ENCODE measurements at regions not wholly inside any gene's neighbourhood (a gene's known extent, or its start where the extent isn't known, plus 50 kb on each side); places are given as distances from the start of the nearest gene placed in this dataset.

DNA sequence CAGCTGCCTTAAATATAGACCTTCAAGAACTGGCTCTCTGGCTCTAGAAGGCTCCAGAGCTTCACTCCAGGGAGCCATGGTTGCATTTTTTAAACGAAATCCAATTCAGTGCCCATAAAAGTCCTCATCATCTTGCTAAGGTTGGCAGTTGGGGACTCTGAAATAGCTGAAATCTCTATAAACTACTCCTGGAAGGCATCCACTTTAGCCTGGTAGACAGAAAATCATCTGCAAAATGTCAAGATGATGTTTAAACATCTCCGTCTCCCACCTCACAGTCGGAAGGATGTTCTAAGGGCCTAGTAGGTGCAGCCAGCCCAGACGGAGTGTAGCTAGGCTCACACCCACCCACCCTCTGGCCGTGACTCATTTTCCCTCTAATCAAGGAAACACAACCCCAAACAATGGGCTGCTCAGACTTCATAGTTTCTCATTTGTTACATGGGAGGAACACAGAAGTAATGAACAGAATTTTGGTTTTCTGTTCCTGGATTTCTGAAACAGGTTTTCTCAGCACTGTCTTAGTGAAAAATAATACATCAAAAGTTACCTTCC is 235.4 kb upstream of the KAZN start:
- Mint-ChIP-seq H3K27me3 (ENCODE audit: low read depth) (peaks cover 6% of the 10 kb centered on the region), H3K36me3 (ENCODE audit: insufficient read depth) (no peaks in the 10 kb centered on the region), H3K9me3 (peaks cover 5% of the 10 kb centered on the region), H3K4me1 (ENCODE audit: low read depth) (no peaks in the 10 kb centered on the region), H3K4me3 (no peak overlapping the region)
- no peak for ATAC-seq
- no peak for DNase-seq

DNA sequence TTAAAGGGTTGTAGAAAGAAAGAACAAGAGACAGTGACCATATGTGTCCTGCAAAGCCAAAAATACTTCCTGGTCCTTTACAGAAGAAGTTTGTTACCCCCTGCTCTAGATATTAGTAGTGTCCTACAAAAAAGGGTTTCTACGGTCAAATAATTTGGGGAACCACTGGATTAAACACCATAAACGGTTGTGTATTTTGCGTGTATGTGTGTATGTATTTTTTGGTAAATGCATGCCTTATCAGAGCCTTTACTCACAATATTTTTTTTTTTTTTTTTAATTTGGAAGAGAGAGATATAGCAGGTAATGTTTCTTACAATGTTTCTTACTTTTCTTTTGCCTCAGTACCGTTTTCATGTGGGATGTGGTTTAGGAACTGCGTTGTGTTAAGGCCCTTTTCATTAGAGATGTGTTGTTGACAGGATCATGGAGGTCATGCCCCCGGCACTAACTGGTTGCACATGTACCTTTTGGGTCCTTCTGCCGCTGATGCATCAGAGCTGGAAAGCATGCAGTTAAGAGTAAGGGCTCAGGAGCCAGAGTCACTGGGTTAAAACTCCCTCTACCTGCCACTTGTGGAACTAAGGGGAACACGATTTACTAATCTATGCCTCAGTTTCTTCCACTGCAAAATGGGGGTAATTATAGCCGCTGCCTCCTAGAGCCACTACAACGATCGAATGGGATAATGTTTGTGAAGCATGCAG is 234.6 kb upstream of the KAZN start:
- Mint-ChIP-seq H3K9me3 (peaks cover 5% of the 10 kb centered on the region), H3K4me3 (no peak overlapping the region), H3K4me1 (ENCODE audit: low read depth) (no peaks in the 10 kb centered on the region), H3K36me3 (ENCODE audit: insufficient read depth) (no peaks in the 10 kb centered on the region), H3K27me3 (ENCODE audit: low read depth) (peaks cover 9% of the 10 kb centered on the region)
- DNase-seq: no peak
- no peak for ATAC-seq

DNA sequence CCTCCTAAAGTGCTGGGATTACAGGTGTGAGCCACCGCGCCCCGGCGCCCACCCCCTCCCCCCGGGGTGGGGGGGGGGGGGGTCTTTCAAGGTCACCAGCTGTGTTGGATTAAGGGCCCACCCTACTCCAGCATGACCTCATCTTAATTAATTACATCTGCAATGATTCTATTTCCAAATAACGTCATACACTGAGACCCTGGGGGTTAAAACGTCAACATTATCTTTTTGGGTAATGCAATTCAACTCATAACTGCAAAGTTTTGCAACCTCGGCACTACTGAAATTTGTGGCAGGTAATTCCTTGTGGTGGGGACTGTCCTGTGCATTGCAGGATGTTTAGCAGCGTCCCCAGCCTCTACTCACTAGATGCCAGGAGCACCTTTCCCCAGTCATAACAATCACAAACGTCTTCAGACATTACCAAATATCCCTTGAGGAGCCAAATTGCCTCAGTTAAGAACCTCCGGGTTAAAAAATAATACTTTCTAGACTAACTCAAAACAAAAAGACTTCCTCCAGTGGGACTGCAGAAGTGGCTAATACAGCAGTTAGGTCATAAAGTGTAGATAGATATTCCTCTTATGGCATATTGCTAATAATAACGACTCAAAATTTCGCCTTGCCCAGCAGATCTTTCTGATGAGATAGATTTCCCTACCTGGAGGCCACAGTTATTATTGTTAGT is 233.0 kb upstream of the KAZN start:
- H3K9me3 Mint-ChIP-seq: peaks cover 5% of the 10 kb centered on the region
- H3K36me3 Mint-ChIP-seq (ENCODE audit: insufficient read depth): no peaks in the 10 kb centered on the region
- ATAC-seq (no peak), DNase-seq (no peak)
- H3K27me3 Mint-ChIP-seq (ENCODE audit: low read depth): peaks cover 14% of the 10 kb centered on the region
- H3K4me1 Mint-ChIP-seq (ENCODE audit: low read depth): no peaks in the 10 kb centered on the region
- no peak overlapping the region for H3K4me3 Mint-ChIP-seq

DNA sequence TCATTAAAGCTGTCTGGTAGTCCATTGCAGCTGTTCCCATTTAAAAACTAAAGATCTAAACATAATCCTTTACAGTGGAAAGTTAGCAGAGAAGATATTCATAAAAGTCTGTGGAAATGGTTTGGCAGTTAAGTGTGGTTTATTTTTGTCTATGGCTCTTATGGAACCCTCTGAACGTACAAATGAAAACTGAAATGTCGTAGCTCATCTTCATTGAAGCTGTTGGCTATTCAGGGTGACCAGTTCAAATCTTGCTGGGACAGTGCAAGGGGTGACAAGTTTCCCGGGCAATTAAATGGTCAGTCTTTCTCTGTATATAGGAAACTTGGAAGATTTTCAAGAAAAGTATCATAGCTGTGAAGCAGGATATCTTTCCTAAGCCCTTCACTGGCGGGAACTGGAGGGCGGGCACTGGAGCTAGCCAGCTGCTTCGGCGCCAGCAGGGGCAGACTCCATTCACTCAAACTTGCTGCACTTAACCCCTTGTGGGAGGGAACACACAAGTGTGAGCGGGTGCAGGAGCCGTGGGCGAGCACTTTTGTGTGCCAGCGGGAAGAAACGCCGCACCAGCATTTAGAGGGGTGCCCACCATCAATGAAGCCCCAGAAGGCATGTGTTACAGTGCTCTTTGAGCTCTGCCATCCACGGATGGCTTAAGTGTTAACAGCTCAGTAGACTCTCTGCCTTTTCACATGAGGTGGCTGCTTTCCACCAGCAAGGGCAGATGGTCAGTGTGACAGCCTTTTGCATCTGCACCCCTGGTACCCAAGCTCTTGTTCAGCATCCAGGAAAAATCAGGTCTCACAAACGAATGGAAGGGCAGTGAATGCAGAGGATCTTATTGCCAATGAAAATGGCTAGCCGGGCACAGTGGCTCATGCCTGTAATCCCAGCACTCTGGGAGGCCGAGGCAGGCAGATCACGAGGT is 232.1 kb upstream of the KAZN start:
- Mint-ChIP-seq H3K4me1 (ENCODE audit: low read depth) (no peaks in the 10 kb centered on the region), H3K9me3 (peaks cover 5% of the 10 kb centered on the region), H3K36me3 (ENCODE audit: insufficient read depth) (no peaks in the 10 kb centered on the region), H3K27me3 (ENCODE audit: low read depth) (peaks cover 15% of the 10 kb centered on the region), H3K4me3 (no peak overlapping the region)
- no peak for DNase-seq
- ATAC-seq: no peak

DNA sequence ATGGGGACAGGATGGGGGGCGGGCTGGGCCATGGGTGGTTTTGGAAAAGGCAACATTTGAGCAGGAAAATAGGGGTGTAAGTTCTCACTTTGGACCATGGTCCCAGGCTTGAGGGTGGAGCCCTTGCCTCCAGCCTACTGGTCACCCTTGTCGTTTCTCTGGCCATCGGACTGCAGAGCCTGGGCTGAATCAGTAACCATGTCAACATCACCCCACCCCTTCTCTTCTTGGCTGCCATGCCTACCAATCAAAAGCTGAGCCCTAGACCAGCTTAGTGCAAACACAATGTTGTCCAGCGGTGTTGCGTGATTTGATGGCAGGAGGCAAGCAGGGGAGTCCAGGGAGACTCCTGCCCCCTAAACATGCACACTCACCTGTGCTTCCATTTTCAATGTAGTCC is 231.0 kb upstream of the KAZN start:
- no peak for ATAC-seq
- Mint-ChIP-seq H3K4me1 (ENCODE audit: low read depth) (no peaks in the 10 kb centered on the region), H3K4me3 (no peak overlapping the region), H3K27me3 (ENCODE audit: low read depth) (peaks cover 15% of the 10 kb centered on the region), H3K36me3 (ENCODE audit: insufficient read depth) (no peaks in the 10 kb centered on the region), H3K9me3 (no peaks in the 10 kb centered on the region)
- no peak for DNase-seq

DNA sequence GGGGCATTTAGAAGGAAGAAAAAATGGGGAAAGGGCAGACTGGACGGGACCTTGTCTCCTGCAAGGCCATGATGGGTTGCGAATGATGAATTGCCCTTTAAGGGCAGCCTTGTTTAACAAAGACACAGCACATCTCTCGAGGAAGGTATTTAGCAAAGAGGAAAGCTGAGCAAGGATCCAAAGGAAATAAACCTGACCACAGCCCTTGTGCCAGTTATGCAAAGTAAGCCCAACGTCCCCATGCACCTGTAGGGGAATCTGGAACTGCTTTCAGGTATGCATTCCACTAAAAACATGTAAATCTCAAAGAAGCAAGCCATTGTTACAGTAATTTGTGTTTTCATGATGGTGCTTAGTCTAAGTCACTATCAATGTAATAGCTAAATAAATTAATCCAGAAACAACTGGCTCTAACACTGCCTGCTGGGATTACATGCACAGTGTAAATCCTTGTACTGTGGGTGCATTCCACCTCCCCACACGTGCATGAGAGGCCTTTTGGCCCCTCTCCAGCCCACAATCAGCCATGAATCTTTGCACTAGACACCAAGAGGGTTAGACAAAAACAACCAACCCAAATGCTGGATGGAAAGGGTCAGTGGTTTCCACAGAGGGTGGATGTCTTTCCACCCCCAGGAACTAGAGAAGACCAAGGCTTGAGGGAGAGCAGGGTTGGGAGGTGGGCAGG is 228.8 kb upstream of the KAZN start:
- Mint-ChIP-seq H3K36me3 (ENCODE audit: insufficient read depth) (no peaks in the 10 kb centered on the region), H3K9me3 (no peaks in the 10 kb centered on the region), H3K4me1 (ENCODE audit: low read depth) (no peaks in the 10 kb centered on the region), H3K27me3 (ENCODE audit: low read depth) (peaks cover 12% of the 10 kb centered on the region), H3K4me3 (no peak overlapping the region)
- no peak for DNase-seq
- no peak for ATAC-seq

DNA sequence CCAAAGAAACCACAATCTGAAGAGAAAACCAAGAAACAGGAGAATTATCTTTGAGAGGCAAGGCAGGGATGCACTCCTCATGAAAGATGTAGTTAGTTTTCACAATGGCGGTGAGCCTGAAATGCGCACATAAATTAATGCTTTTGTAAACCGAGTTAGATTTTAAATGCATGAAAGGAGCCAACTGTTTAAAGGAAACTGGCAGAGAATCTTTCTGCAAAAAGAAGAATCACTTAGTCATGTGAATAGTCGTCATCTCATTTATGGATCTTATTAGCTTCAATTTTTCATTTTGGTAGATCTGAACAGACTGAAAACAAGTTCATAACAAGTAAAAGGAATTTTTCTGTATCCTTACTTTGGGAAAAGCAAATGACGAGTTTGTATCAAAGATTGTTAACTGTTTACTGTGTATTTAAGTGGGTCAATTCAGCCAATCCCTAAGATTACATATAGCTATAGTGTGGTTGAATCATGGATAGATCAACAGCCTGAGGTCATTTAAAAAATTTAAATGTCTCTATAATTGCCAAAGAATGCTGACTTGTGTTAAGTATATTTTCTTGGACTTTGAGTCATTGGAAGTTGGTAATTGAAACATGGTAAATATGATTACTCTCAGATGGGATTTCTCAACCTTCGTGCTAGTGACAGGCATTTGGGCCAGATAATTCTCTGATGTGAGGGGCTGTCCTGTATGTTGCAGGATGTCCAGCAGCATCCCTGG is 226.6 kb upstream of the KAZN start:
- Mint-ChIP-seq H3K4me3 (no peak overlapping the region), H3K4me1 (ENCODE audit: low read depth) (no peaks in the 10 kb centered on the region), H3K9me3 (no peaks in the 10 kb centered on the region), H3K27me3 (ENCODE audit: low read depth) (peaks cover 12% of the 10 kb centered on the region), H3K36me3 (ENCODE audit: insufficient read depth) (no peaks in the 10 kb centered on the region)
- DNase-seq (no peak), ATAC-seq (no peak)

DNA sequence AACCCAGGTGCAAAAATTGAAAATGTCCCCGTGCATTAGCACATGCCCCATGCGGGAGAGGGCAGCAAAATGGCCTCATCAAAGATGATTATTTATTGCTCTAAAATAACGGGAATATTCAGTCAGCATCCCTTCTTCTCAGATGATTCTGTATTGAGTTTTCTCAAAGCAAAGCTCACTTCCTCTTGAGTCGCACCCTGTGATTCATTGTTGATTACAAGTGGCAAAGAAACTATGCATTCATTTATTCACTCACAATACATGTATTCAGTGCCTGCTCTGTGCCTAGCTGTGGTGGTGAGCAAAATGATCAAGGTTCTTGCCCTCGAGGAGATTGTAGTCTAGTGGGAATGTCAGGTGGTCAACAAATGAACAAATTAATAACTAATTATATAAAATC is 226.0 kb upstream of the KAZN start:
- peaks cover 12% of the 10 kb centered on the region for H3K27me3 Mint-ChIP-seq (ENCODE audit: low read depth)
- no peak overlapping the region for H3K4me3 Mint-ChIP-seq
- DNase-seq (no peak), ATAC-seq (no peak)
- no peaks in the 10 kb centered on the region for H3K4me1 Mint-ChIP-seq (ENCODE audit: low read depth)
- H3K9me3 Mint-ChIP-seq: no peaks in the 10 kb centered on the region
- H3K36me3 Mint-ChIP-seq (ENCODE audit: insufficient read depth): no peaks in the 10 kb centered on the region

DNA sequence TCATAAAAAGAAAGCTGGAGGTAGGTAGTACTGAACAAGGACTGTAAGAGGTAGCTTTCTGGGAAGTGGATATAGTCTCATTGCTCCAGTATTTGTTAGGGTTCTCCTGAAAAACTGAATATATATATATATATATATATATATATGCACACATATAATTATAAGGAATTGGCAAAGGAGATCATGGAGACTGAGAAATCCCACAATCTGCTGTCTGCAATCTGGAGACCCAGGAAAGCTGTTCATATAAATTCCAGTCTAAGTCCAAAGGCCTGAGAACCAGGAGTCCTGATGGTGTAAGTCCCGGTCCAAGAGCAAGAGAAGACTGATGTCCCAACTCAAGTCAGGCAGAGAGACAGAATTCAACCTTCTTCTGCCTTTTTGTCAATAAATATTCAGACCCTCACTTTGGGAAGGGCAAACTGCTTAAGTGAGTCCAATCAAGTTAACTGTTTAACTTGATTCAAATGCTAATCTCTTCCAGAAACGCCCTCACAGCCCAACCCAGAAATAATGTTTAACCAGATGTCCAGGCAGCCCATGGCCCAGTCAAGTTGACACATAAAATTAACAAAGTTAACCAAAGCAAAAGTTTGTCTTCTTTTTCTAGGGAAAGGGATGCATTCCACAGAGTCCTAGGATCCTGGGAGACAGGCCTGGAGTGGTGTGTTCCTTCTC is 225.3 kb upstream of the KAZN start:
- peaks cover 8% of the 10 kb centered on the region for H3K27me3 Mint-ChIP-seq (ENCODE audit: low read depth)
- H3K9me3 Mint-ChIP-seq: no peaks in the 10 kb centered on the region
- DNase-seq: no peak
- no peak overlapping the region for H3K4me3 Mint-ChIP-seq
- no peaks in the 10 kb centered on the region for H3K4me1 Mint-ChIP-seq (ENCODE audit: low read depth)
- H3K36me3 Mint-ChIP-seq (ENCODE audit: insufficient read depth): no peaks in the 10 kb centered on the region
- ATAC-seq: no peak

DNA sequence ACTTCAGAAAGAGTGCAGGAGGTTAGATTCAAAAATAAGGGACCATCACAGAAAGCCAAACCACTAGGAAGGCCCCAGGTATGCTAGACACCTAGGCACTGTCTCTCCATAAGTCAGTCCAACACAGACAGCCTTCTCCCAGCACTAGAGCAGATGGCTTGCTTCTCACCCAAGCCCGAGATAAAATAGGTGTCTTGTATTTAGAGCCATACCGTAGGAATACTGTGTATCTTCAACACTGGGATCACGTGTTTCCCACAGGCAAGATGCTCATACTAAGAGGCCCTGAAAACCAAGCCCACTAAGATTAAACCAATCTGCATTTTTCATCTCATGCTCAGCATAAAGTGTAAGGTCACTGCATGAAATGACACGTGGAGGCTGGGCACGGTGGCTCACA is 223.3 kb upstream of the KAZN start:
- ATAC-seq (no peak), DNase-seq (no peak)
- Mint-ChIP-seq H3K36me3 (ENCODE audit: insufficient read depth) (no peaks in the 10 kb centered on the region), H3K4me3 (no peak overlapping the region), H3K27me3 (ENCODE audit: low read depth) (peaks cover 1% of the 10 kb centered on the region), H3K9me3 (peaks cover 7% of the 10 kb centered on the region), H3K4me1 (ENCODE audit: low read depth) (no peaks in the 10 kb centered on the region)

DNA sequence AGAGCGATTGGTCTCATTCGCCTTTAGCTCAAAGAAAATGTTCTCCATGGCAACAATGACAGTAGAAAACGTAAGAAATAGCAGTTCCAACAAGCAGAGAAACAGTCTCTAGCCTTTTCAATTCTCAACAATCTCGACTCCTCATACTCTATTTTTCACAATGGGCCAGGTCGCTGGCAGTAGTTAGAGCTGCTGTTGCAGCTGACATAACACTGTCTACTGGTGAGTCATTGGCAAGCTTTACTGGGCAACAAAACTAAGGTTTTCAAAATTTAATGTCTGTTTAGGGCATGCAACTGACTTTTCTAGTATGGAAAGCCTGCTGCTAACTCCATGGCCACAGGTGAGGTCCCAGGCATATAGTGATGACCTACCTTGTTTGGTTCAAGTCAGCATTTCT is 221.1 kb upstream of the KAZN start:
- Mint-ChIP-seq H3K4me1 (ENCODE audit: low read depth) (no peaks in the 10 kb centered on the region), H3K9me3 (peaks cover 25% of the 10 kb centered on the region), H3K27me3 (ENCODE audit: low read depth) (no peaks in the 10 kb centered on the region), H3K36me3 (ENCODE audit: insufficient read depth) (no peaks in the 10 kb centered on the region), H3K4me3 (no peak overlapping the region)
- ATAC-seq (no peak), DNase-seq (no peak)

DNA sequence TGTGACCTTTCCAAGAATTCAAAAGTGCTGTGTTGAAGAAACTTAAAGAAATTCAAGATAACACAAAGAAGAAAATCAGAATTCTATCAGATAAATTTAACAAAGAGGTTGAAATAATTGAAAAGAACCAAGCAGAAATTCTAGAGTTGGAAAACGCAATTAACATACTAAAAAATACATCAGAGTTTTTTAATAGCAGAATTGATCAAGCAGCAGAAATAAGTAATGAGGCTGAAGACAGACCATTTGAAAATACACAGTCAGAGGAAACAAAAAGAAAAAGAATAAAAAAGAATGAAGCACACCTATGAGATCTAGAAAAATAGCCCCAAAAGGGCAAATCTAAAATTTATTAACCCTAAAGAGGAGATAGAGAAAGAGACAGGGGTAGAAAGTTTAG is 218.1 kb upstream of the KAZN start:
- Mint-ChIP-seq H3K4me1 (ENCODE audit: low read depth) (no peaks in the 10 kb centered on the region), H3K27me3 (ENCODE audit: low read depth) (no peaks in the 10 kb centered on the region), H3K4me3 (no peak overlapping the region), H3K9me3 (peaks cover 25% of the 10 kb centered on the region), H3K36me3 (ENCODE audit: insufficient read depth) (no peaks in the 10 kb centered on the region)
- ATAC-seq (no peak), DNase-seq (no peak)

DNA sequence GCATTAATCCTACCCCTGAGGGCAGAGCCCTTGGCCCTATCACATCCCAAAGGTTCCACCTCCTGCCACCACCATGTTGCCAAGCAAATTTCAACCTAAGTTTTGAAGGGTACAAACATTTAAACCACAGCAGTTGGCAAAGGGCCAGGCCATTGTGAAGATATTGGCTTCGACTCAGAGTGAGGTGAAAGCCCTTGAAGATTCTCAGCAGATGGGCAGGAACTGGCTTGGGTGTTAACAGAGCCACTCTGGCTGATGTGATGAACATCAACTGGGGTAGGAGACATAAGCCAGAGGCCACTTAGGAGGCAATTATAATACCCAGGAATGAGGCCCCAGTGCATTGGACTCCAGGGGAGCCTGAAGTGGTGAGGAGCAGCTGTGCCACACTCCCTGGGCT is 207.7 kb upstream of the KAZN start:
- Mint-ChIP-seq H3K27me3 (ENCODE audit: low read depth) (peaks cover 10% of the 10 kb centered on the region), H3K9me3 (peaks cover 4% of the 10 kb centered on the region), H3K36me3 (ENCODE audit: insufficient read depth) (no peaks in the 10 kb centered on the region), H3K4me1 (ENCODE audit: low read depth) (no peaks in the 10 kb centered on the region), H3K4me3 (no peak overlapping the region)
- no peak for ATAC-seq
- no peak for DNase-seq

All from activated T-cell treated with anti-CD3 and anti-CD28 coated beads, Interleukin-2, amount 50 U/mL, for 4 hours (primary cell).